ENCODE measurements at regions not wholly inside any gene's neighbourhood (a gene's known extent, or its start where the extent isn't known, plus 50 kb on each side); places are given as distances from the start of the nearest gene placed in this dataset.
A peak's percentile ranks its signal among the peaks of the same experiment; 100 is the strongest.

- H3K27me3 Mint-ChIP-seq (ENCODE audit: insufficient read depth, low read depth, poor library complexity) = peaks cover 2% of the 10 kb centered on the region
- no peak for DNase-seq (ENCODE audit: low spot score)
- ATAC-seq = no peak
- TF ChIP-seq, protein P1, sequence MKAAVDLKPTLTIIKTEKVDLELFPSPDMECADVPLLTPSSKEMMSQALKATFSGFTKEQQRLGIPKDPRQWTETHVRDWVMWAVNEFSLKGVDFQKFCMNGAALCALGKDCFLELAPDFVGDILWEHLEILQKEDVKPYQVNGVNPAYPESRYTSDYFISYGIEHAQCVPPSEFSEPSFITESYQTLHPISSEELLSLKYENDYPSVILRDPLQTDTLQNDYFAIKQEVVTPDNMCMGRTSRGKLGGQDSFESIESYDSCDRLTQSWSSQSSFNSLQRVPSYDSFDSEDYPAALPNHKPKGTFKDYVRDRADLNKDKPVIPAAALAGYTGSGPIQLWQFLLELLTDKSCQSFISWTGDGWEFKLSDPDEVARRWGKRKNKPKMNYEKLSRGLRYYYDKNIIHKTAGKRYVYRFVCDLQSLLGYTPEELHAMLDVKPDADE (IDR thresholded peaks at IDR 0.05) = no peak
- TF ChIP-seq, protein P2, sequence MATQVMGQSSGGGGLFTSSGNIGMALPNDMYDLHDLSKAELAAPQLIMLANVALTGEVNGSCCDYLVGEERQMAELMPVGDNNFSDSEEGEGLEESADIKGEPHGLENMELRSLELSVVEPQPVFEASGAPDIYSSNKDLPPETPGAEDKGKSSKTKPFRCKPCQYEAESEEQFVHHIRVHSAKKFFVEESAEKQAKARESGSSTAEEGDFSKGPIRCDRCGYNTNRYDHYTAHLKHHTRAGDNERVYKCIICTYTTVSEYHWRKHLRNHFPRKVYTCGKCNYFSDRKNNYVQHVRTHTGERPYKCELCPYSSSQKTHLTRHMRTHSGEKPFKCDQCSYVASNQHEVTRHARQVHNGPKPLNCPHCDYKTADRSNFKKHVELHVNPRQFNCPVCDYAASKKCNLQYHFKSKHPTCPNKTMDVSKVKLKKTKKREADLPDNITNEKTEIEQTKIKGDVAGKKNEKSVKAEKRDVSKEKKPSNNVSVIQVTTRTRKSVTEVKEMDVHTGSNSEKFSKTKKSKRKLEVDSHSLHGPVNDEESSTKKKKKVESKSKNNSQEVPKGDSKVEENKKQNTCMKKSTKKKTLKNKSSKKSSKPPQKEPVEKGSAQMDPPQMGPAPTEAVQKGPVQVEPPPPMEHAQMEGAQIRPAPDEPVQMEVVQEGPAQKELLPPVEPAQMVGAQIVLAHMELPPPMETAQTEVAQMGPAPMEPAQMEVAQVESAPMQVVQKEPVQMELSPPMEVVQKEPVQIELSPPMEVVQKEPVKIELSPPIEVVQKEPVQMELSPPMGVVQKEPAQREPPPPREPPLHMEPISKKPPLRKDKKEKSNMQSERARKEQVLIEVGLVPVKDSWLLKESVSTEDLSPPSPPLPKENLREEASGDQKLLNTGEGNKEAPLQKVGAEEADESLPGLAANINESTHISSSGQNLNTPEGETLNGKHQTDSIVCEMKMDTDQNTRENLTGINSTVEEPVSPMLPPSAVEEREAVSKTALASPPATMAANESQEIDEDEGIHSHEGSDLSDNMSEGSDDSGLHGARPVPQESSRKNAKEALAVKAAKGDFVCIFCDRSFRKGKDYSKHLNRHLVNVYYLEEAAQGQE (IDR thresholded peaks at IDR 0.05; ENCODE audit: unreplicated experiment) = no peak
- TF ChIP-seq STAT1 (IDR thresholded peaks at IDR 0.05; ENCODE audit: unreplicated experiment) = no peak
- TF ChIP-seq JUNB (IDR thresholded peaks at IDR 0.05; ENCODE audit: unreplicated experiment) = no peak
- TF ChIP-seq NANOG (IDR thresholded peaks at IDR 0.05; ENCODE audit: borderline replicate concordance) = no peak
- Histone ChIP-seq H3K9me2 (ENCODE audit: insufficient read depth) (no peaks in the 10 kb centered on the region; the same call in 1 of the 2 replicates), H2AFZ (peak overlapping the region; percentile 74), H3K27me3 (ENCODE audit: insufficient read depth) (no peaks in the 10 kb centered on the region), H3K36me3 (ENCODE audit: insufficient read depth) (no peaks in the 10 kb centered on the region), H3F3A (replicated peaks; ENCODE audit: low read depth) (no peaks in the 10 kb centered on the region), H3K27ac (ENCODE audit: low read depth) (no peak overlapping the region), H3K79me2 (replicated peaks; ENCODE audit: insufficient read depth) (no peaks in the 10 kb centered on the region), H3K4me3 (no peak overlapping the region), H3K4me1 (ENCODE audit: insufficient read depth) (peaks cover 3% of the 10 kb centered on the region; the same call in 1 of the 2 replicates), H4K20me1 (replicated peaks; ENCODE audit: insufficient read depth) (no peaks in the 10 kb centered on the region), H3K4me2 (no peak overlapping the region)
- H3K9me3 Mint-ChIP-seq = peaks cover 12% of the 10 kb centered on the region
- H3K27ac Mint-ChIP-seq = no peak overlapping the region
- peaks cover 4% of the 10 kb centered on the region; the same call in 1 of the 3 replicates for H3K36me3 Mint-ChIP-seq (ENCODE audit: low read depth)
- H3K4me3 Mint-ChIP-seq = no peak overlapping the region
- H3K4me1 Mint-ChIP-seq = no peaks in the 10 kb centered on the region
Observed at GRCh38 chr9:126205265-126205664, 121.4 kb upstream of the MVB12B start.

DNA sequence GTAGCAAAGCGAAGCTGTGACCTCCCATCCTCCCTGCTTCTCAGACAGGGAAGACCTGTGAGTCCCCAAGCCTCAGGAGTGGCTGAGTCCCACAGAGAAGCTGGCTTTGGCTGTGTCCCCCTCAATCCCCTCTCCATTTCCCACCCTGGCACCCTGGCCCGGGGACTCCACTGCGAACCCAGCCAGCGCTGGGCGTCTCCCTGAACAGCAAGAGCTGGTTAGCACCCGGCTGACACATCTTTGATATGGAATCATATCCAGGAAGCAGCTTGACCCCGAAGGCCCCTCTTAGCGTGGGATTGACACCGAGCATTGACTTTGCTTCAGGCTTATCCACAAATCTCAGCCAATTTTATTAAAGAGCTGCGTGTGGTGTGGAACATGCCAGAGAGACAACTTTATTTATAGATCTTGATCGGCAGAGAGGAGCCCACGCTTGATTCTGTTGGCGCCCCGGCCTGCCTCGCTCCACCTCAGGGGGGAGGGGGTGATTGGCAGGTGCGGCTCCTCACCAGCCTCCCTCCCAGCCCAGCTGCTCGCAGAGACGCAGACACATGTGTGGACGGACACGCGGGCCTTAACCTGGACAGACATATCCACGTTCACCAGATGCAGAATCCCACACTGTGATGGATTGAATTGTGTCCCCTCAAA, 120.7 kb upstream of the MVB12B start:
- Histone ChIP-seq H3K9me2 (ENCODE audit: insufficient read depth) (no peaks in the 10 kb centered on the region; the same call in 1 of the 2 replicates), H3K4me2 (no peak overlapping the region), H3K4me1 (ENCODE audit: insufficient read depth) (peaks cover 3% of the 10 kb centered on the region; the same call in 1 of the 2 replicates), H2AFZ (peak overlapping the region; percentile 74), H3K27me3 (ENCODE audit: insufficient read depth) (no peaks in the 10 kb centered on the region), H3F3A (replicated peaks; ENCODE audit: low read depth) (no peaks in the 10 kb centered on the region), H3K79me2 (replicated peaks; ENCODE audit: insufficient read depth) (no peaks in the 10 kb centered on the region), H3K4me3 (no peak overlapping the region), H3K27ac (ENCODE audit: low read depth) (no peak overlapping the region), H3K36me3 (ENCODE audit: insufficient read depth) (no peaks in the 10 kb centered on the region), H4K20me1 (replicated peaks; ENCODE audit: insufficient read depth) (no peaks in the 10 kb centered on the region)
- peaks cover 5% of the 10 kb centered on the region for H3K9me3 Mint-ChIP-seq
- H3K36me3 Mint-ChIP-seq (ENCODE audit: low read depth) = peaks cover 4% of the 10 kb centered on the region; the same call in 1 of the 3 replicates
- ATAC-seq (peak; percentile 51; the same call in 2 of the 3 replicates), DNase-seq (ENCODE audit: low spot score) (no peak)
- H3K27ac Mint-ChIP-seq = no peak overlapping the region
- H3K27me3 Mint-ChIP-seq (ENCODE audit: insufficient read depth, low read depth, poor library complexity) = peaks cover 2% of the 10 kb centered on the region
- H3K4me1 Mint-ChIP-seq = no peaks in the 10 kb centered on the region
- H3K4me3 Mint-ChIP-seq = no peak overlapping the region
- TF ChIP-seq EZH2phosphoT487 (IDR thresholded peaks at IDR 0.05; ENCODE audit: unreplicated experiment) (no peak), STAT1 (IDR thresholded peaks at IDR 0.05; ENCODE audit: unreplicated experiment) (no peak), CREB1 (CRISPR knock-in tag; IDR thresholded peaks at IDR 0.05; ENCODE audit: low read depth) (no peak)
- TF ChIP-seq, protein P2 (IDR thresholded peaks at IDR 0.05; ENCODE audit: unreplicated experiment) = no peak

Measured in GM23338 (cell line).